HG03565 (cell line): ENCODE measurements at regions not wholly inside any gene's neighbourhood (a gene's known extent, or its start where the extent isn't known, plus 50 kb on each side); places are given as distances from the start of the nearest gene placed in this dataset.
"Not testable (repeated sequence)": the region's sequence is repeated elsewhere in the genome, so short reads cannot be mapped to it uniquely, and the experiment has no call there.

Source experiments
- ATAC-seq: cut with Tn5 transposase; IDR thresholded peaks from one replicate; pipeline ENCODE4 v1.9.1; 2021; ENCODE audit warnings: mild to moderate bottlenecking, moderate library complexity; ENCODE audit not compliant: unreplicated experiment

GRCh38 chr2:64792995-64793639 is 139.4 kb upstream of the SERTAD2 start:
- no peak for ATAC-seq

GRCh38 chr2:64793701-64794100 is 140.0 kb upstream of the SERTAD2 start:
- no peak for ATAC-seq

GRCh38 chr2:64794426-64794995 is 140.8 kb upstream of the SERTAD2 start:
- no peak for ATAC-seq

- ATAC-seq = no peak
Observed at GRCh38 chr2:64795024-64795592, 141.4 kb upstream of the SERTAD2 start.

- no peak for ATAC-seq
Observed at GRCh38 chr2:64796926-64797325, 143.2 kb upstream of the SERTAD2 start.

GRCh38 chr2:64797881-64798575 is 144.3 kb upstream of the SERTAD2 start:
- no peak for ATAC-seq

GRCh38 chr2:64799592-64800252 is 146.0 kb upstream of the SERTAD2 start:
- ATAC-seq = no peak

- no peak for ATAC-seq
Observed at GRCh38 chr2:64803776-64804175, 150.1 kb upstream of the SERTAD2 start.

GRCh38 chr2:64804651-64805050 is 150.9 kb upstream of the SERTAD2 start:
- ATAC-seq = no peak

- peak; percentile 75 for ATAC-seq
Observed at GRCh38 chr2:64807417-64807816, 153.7 kb upstream of the SERTAD2 start.

GRCh38 chr2:64808092-64808491 is 154.4 kb upstream of the SERTAD2 start:
- ATAC-seq = no peak

GRCh38 chr2:64808754-64809153 is 155.0 kb upstream of the SERTAD2 start:
- no peak for ATAC-seq

GRCh38 chr2:64809216-64809615 is 155.5 kb upstream of the SERTAD2 start:
- ATAC-seq = no peak

GRCh38 chr2:64812285-64812684 is 158.6 kb upstream of the SERTAD2 start:
- no peak for ATAC-seq

- ATAC-seq = no peak
Observed at GRCh38 chr2:64814007-64814406, 160.3 kb upstream of the SERTAD2 start.

GRCh38 chr2:64816526-64816925 is 162.8 kb upstream of the SERTAD2 start:
- not testable (repeated sequence) for ATAC-seq

- ATAC-seq = no peak
Observed at GRCh38 chr2:64817453-64817852, 163.7 kb upstream of the SERTAD2 start.

- no peak for ATAC-seq
Observed at GRCh38 chr2:64818664-64819060, 164.9 kb upstream of the SERTAD2 start.

- no peak for ATAC-seq
Observed at GRCh38 chr2:64819361-64819760, 165.6 kb upstream of the SERTAD2 start.

- ATAC-seq = peak; percentile 92
Observed at GRCh38 chr2:64819774-64820688, 166.3 kb upstream of the SERTAD2 start.
